Prostate gland (tissue), 2 donors: ENCODE measurements at regions not wholly inside any gene's neighbourhood (a gene's known extent, or its start where the extent isn't known, plus 50 kb on each side); places are given as distances from the start of the nearest gene placed in this dataset.

Source experiments
- DNase-seq: peaks from one replicate; pipeline ENCODE4 v3.0.0-alpha.2; 2019; ENCODE audit warnings: low spot score
- H3K27ac ChIP-seq, 2 donors: fragments of 200-600 bp; sonication (generic); 2 replicates each; pipeline ENCODE4 v1.5.1; 2017 to 2019
- H3K27me3 ChIP-seq: fragments of 200-600 bp; sonication (generic); replicated peaks from 2 replicates; pipeline ENCODE4 v1.5.1; 2019; ENCODE audit not compliant: insufficient read depth
- H3K36me3 ChIP-seq, 2 donors: fragments of 200-600 bp; sonication (generic); 1 replicate in 1 of 2; 2 replicates in 1 of 2; pipeline versions ENCODE4 v1.5.1 to v1.8.1; 2017 to 2019
- H3K4me1 ChIP-seq: fragments of 200-600 bp; sonication (generic); replicated peaks from 2 replicates; pipeline ENCODE4 v1.5.1; 2019
- H3K4me3 ChIP-seq, 2 donors: fragments of 200-600 bp; sonication (generic); 2 replicates each; pipeline ENCODE4 v1.5.1; 2017 to 2019
- H3K9me3 ChIP-seq: fragments of 200-600 bp; sonication (generic); 2 replicates; pipeline ENCODE4 v1.5.1; 2017
- CTCF ChIP-seq, 4 experiments: fragments of 200-600 bp in 2 of 4; fragments of 450-650 bp in 2 of 4; sonication (generic) in 2 of 4; IDR thresholded peaks; 1 replicate in 3 of 4; 2 replicates in 1 of 4; pipeline ENCODE4 v1.5.1; 2016 to 2019; ENCODE audit warnings: antibody characterized with exemption in 4 of 4, mild to moderate bottlenecking in 2 of 4, moderate library complexity in 2 of 4
- POLR2A ChIP-seq: fragments of 450-650 bp; IDR thresholded peaks from one replicate; pipeline ENCODE4 v1.6.1; 2016; ENCODE audit warnings: antibody characterized with exemption, mild to moderate bottlenecking
- POLR2AphosphoS5 ChIP-seq: sonication (generic); formaldehyde crosslinking; IDR thresholded peaks from one replicate; pipeline ENCODE4 v1.6.1; 2017; ENCODE audit warnings: antibody characterized with exemption
- WGBS: methylation state at CpG from one replicate; pipeline ENCODE4 v1.1.5; 2018; 5-methylcytosine and 5-hydroxymethylcytosine counted together
- intact Hi-C: fragments of 100-400 bp; cut with DNase I; formaldehyde crosslinking; loops from one replicate; pipeline ENCODE4 v1.14.2; 2022

DNA sequence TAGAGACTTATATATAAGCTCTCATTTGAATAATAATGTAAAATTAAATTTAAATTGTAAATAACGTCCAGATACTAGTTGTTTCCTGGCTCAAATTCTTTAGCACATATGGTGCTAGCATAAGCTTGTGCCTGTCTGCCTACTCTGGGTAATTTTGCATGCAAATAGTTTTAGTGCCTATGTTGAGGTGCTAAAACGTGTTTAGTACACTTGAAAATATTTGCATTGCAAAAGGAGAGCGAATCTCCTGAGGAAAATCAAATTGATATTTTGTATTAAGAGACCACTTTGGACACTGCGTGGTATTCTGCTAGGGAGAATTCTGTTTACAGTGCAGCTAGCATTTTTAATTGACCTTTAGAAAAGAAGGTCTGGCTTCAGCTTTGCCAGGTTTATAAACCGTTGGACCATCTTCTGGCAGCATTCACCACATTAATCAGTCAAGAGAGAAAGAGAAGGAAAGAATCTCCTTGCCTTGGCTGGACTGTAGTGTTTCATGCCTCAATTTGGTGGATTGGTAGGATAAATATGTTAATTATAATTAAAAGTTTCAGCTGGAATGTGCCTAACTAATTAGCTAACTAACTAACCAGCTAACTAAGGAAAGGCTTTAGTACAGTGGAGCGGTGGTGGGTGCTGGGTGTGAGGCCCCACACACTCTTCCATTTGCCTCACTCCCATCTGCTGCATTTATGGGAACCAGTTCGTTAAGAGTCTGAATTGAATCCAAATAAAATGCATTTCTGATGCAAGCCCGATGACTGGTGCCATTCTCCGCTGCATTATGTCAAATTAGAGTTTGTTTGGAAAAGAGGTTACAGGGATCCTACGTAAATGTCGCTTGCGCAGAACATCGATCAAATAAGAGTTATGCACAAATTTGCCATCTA, 150.1 kb upstream of the MPDZ start:
- no peak overlapping the region for H3K4me3 ChIP-seq
- TF ChIP-seq POLR2AphosphoS5 (no peak), POLR2A (no peak), CTCF (IDR thresholded peaks at IDR 0.05) (no peak)
- H3K4me1 ChIP-seq = no peaks in the 10 kb centered on the region
- H3K36me3 ChIP-seq = no peaks in the 10 kb centered on the region
- H3K27ac ChIP-seq = no peak overlapping the region
- 90% methylated on average over 13 of the region's 13 CpGs for WGBS
- intact Hi-C loops = loop anchor here (5.0 kb wide), 3 partner anchors 77 to 998 kb away; no protein-coding TSS in a partner anchor
- no peak for DNase-seq
- no peaks in the 10 kb centered on the region for H3K9me3 ChIP-seq
- no peaks in the 10 kb centered on the region for H3K27me3 ChIP-seq

DNA sequence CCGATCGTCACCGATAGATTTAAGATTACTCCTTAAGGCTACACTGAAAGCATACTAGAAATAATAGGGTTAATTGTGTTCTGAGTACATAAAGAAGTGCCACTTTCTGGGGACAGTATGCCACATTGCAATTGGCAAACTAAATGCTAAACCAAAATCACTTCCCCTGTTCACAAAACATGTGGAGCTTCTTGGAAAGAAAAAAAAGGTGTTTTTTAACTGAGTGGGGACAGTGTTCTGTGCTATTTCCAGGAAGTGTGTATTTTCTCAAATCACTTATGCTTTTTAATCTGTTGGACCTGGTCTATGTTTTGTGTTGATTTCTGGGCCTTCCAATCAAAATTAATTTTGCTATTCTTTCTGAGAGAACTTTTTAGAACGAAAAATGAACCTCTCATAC, 149.3 kb upstream of the MPDZ start:
- no peaks in the 10 kb centered on the region for H3K27me3 ChIP-seq
- H3K27ac ChIP-seq = no peak overlapping the region
- no peaks in the 10 kb centered on the region for H3K9me3 ChIP-seq
- no peak overlapping the region for H3K4me3 ChIP-seq
- intact Hi-C loops = loop anchor here (5.0 kb wide), 3 partner anchors 76 to 999 kb away; no protein-coding TSS in a partner anchor
- no peak for DNase-seq
- 89% methylated on average over 4 of the region's 4 CpGs for WGBS
- TF ChIP-seq POLR2A (no peak), CTCF (IDR thresholded peaks at IDR 0.05) (no peak), POLR2AphosphoS5 (no peak)
- H3K36me3 ChIP-seq = no peaks in the 10 kb centered on the region
- H3K4me1 ChIP-seq = no peaks in the 10 kb centered on the region

- intact Hi-C loops = loop anchor here (5.0 kb wide), 3 partner anchors 75 to 1000 kb away; no protein-coding TSS in a partner anchor
- Histone ChIP-seq H3K9me3 (no peaks in the 10 kb centered on the region), H3K4me3 (no peak overlapping the region), H3K27ac (no peak overlapping the region), H3K4me1 (no peaks in the 10 kb centered on the region), H3K27me3 (no peaks in the 10 kb centered on the region), H3K36me3 (no peaks in the 10 kb centered on the region)
- 3% methylated on average over 3 of the region's 3 CpGs for WGBS
- TF ChIP-seq CTCF (IDR thresholded peaks at IDR 0.05) (peak; percentile 50 to 88 (median 80)), POLR2A (no peak), POLR2AphosphoS5 (peak; percentile 39)
- peak; percentile 45 for DNase-seq
Observed at GRCh38 chr9:13427587-13427986, 148.1 kb upstream of the MPDZ start.

DNA sequence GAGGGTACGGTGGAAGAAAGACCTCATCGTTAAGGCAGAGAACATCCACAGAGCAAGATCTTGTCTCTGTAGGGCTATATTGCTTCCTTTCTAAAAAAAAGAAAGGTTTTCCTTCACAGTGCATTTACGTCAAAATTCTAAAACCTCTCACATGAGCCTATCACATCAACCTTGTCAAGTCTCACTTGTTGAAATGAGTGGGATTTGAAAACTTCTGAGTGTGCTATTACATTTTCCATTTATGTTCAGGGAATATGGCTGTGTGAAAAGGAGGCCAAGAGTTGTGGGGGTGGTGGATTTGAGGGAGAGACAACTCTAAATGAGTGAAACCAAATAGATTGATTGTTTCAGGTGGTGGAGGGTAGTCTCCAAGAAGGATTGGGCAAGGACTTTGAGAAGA, 147.1 kb upstream of the MPDZ start:
- no peak overlapping the region for H3K4me3 ChIP-seq
- WGBS = 92% methylated on average over 3 of the region's 3 CpGs
- no peaks in the 10 kb centered on the region for H3K9me3 ChIP-seq
- intact Hi-C loops = loop anchor here (5.0 kb wide), 3 partner anchors 74 to 1001 kb away; no protein-coding TSS in a partner anchor
- TF ChIP-seq CTCF (IDR thresholded peaks at IDR 0.05) (no peak), POLR2A (no peak), POLR2AphosphoS5 (no peak)
- H3K27me3 ChIP-seq = no peaks in the 10 kb centered on the region
- no peak overlapping the region for H3K27ac ChIP-seq
- no peaks in the 10 kb centered on the region for H3K36me3 ChIP-seq
- DNase-seq = no peak
- H3K4me1 ChIP-seq = no peaks in the 10 kb centered on the region

DNA sequence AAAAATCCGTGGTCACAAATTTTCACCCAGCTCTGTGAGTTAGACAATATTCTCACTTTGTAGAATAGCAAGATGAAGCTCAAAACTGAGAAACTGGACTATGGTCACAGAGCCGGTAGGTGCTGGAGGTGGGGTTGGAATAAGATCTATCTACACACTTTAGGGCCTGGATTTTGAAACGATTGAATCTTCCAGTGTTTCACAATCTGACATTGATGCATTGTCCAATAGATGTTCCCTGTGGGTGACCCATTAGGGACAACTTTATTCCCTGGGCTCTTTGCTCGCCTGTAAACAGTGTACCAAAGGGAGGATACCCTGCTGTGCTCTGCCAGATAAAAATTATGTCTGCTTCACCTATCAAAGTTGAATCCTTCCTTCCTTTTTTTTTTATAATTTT, 145.4 kb upstream of the MPDZ start:
- H3K4me1 ChIP-seq = no peaks in the 10 kb centered on the region
- no peaks in the 10 kb centered on the region for H3K27me3 ChIP-seq
- no peaks in the 10 kb centered on the region for H3K36me3 ChIP-seq
- TF ChIP-seq POLR2AphosphoS5 = no peak
- TF ChIP-seq POLR2A = no peak
- no peak for TF ChIP-seq CTCF (IDR thresholded peaks at IDR 0.05)
- intact Hi-C loops = loop anchor here (5.0 kb wide), 3 partner anchors 73 to 1002 kb away; no protein-coding TSS in a partner anchor
- WGBS = 73% methylated on average over 4 of the region's 4 CpGs
- no peak overlapping the region for H3K4me3 ChIP-seq
- H3K27ac ChIP-seq = no peak overlapping the region
- no peak for DNase-seq
- H3K9me3 ChIP-seq = no peaks in the 10 kb centered on the region
